ENCODE measurements at regions not wholly inside any gene's neighbourhood (a gene's known extent, or its start where the extent isn't known, plus 50 kb on each side); places are given as distances from the start of the nearest gene placed in this dataset.

- no peaks in the 10 kb centered on the region for H3K36me3 ChIP-seq
- H3K27me3 ChIP-seq, result no peaks in the 10 kb centered on the region
- H3K9me3 ChIP-seq, result no peaks in the 10 kb centered on the region
- TF ChIP-seq CTCF (IDR thresholded peaks at IDR 0.05), result no peak
- peaks cover 0 to 23% of the 10 kb centered on the region in 2 donors for H3K4me1 ChIP-seq
- H3K27ac ChIP-seq, result no peak overlapping the region
- H3K4me3 ChIP-seq, result no peak overlapping the region
- no peak for DNase-seq (ENCODE audit: low spot score)
These were observed 504.0 kb downstream of the SHQ1 start for GRCh38 chr3:72344236-72344635.

- peaks cover 0 to 22% of the 10 kb centered on the region in 2 donors for H3K4me1 ChIP-seq
- H3K27ac ChIP-seq, result no peak overlapping the region
- DNase-seq (ENCODE audit: low spot score), result no peak
- no peaks in the 10 kb centered on the region for H3K36me3 ChIP-seq
- no peak overlapping the region for H3K4me3 ChIP-seq
- no peaks in the 10 kb centered on the region for H3K9me3 ChIP-seq
- no peak for TF ChIP-seq CTCF (IDR thresholded peaks at IDR 0.05)
- H3K27me3 ChIP-seq, result no peaks in the 10 kb centered on the region
These were observed 505.2 kb downstream of the SHQ1 start for GRCh38 chr3:72343078-72343477.

GRCh38 chr3:72342450-72342849 is 505.8 kb downstream of the SHQ1 start:
- no peaks in the 10 kb centered on the region for H3K36me3 ChIP-seq
- no peaks in the 10 kb centered on the region for H3K27me3 ChIP-seq
- no peak for TF ChIP-seq CTCF (IDR thresholded peaks at IDR 0.05)
- H3K4me1 ChIP-seq, result peaks cover 0 to 16% of the 10 kb centered on the region in 2 donors
- no peaks in the 10 kb centered on the region for H3K9me3 ChIP-seq
- H3K27ac ChIP-seq, result no peak overlapping the region
- H3K4me3 ChIP-seq, result no peak overlapping the region
- DNase-seq (ENCODE audit: low spot score), result no peak

GRCh38 chr3:72341920-72342319 is 506.3 kb downstream of the SHQ1 start:
- no peaks in the 10 kb centered on the region for H3K36me3 ChIP-seq
- no peak for TF ChIP-seq CTCF (IDR thresholded peaks at IDR 0.05)
- H3K27ac ChIP-seq, result no peak overlapping the region
- H3K9me3 ChIP-seq, result no peaks in the 10 kb centered on the region
- H3K4me3 ChIP-seq, result no peak overlapping the region
- DNase-seq (ENCODE audit: low spot score), result no peak
- peaks cover 0 to 17% of the 10 kb centered on the region in 2 donors for H3K4me1 ChIP-seq
- H3K27me3 ChIP-seq, result no peaks in the 10 kb centered on the region

- DNase-seq (ENCODE audit: low spot score), result no peak
- TF ChIP-seq CTCF (IDR thresholded peaks at IDR 0.05), result no peak
- no peak overlapping the region for H3K4me3 ChIP-seq
- H3K9me3 ChIP-seq, result no peaks in the 10 kb centered on the region
- H3K27me3 ChIP-seq, result no peaks in the 10 kb centered on the region
- peaks cover 0 to 22% of the 10 kb centered on the region in 2 donors for H3K4me1 ChIP-seq
- H3K36me3 ChIP-seq, result no peaks in the 10 kb centered on the region
- H3K27ac ChIP-seq, result no peak overlapping the region
These were observed 506.9 kb downstream of the SHQ1 start for GRCh38 chr3:72341380-72341770.

Measured in right atrium auricular region (tissue), 2 donors.